GM23248 (cell line): ENCODE measurements at regions not wholly inside any gene's neighbourhood (a gene's known extent, or its start where the extent isn't known, plus 50 kb on each side); places are given as distances from the start of the nearest gene placed in this dataset.

ENCODE experiments used
- EZH2 ChIP-seq: fragments of 200-600 bp; sonication (generic); IDR thresholded peaks from 2 replicates; pipeline ENCODE4 v1.6.1; 2018; ENCODE audit warnings: antibody characterized with exemption, mild to moderate bottlenecking; ENCODE audit not compliant: insufficient read depth, poor library complexity, severe bottlenecking
- EZH2phosphoT487 ChIP-seq: fragments of 200-600 bp; sonication (generic); IDR thresholded peaks from 2 replicates; pipeline ENCODE4 v1.6.1; 2018; ENCODE audit warnings: antibody characterized with exemption, moderate library complexity, mild to moderate bottlenecking, low read depth; ENCODE audit not compliant: insufficient read depth

DNA sequence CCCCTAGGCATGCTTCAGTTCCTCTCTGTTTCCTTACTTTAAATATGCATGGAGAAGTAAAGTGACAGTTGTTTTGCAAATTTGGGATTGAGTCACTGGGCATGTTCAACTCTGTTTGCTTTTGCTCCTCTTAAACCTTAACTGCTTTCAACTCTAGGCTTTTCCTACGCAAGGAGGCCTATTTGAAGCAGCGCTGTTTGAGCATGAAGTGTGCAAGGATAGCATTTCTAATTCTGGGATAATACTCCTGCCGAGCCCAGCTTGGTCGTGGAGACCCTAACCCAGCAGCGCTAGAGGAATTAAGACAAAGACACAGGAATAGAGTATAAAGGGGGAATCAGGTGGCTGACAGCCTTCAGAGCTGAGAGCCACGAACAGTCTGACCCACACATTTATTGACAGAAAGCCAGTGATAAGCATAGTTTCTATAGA, 803.4 kb upstream of the CDH10 start:
- TF ChIP-seq EZH2 (no peak), EZH2phosphoT487 (no peak)
